ENCODE measurements at regions not wholly inside any gene's neighbourhood (a gene's known extent, or its start where the extent isn't known, plus 50 kb on each side); places are given as distances from the start of the nearest gene placed in this dataset.
"Not testable (repeated sequence)": the region's sequence is repeated elsewhere in the genome, so short reads cannot be mapped to it uniquely, and the experiment has no call there.

DNA sequence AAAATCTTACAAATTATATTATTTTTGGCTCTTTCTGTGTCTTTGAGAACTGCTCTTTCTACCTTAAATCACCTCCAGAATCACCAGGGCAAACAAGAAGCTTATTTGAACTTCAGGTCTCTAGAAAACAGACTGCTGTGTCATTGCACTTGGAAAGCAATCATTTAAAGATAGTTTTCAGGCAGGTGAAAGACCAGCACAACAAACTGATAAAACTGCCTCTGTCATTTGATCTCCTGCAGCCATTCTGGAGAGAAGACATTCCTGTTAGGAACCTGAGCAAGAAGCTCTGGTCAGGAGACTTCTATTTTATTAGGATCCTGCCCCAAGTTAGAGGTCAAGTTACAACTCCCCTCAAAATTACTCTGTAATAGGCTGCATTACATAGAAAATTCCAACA is 50.7 kb upstream of the AP4E1 start:
- H3K27me3 ChIP-seq (ENCODE audit: low read depth) = no peaks in the 10 kb centered on the region
- H3K27ac ChIP-seq = no peak overlapping the region
- no peak overlapping the region for H3K4me3 ChIP-seq
- DNase-seq (no peak), ATAC-seq (no peak)
- no peak for TF ChIP-seq CTCF (IDR thresholded peaks at IDR 0.05)
- H3K36me3 ChIP-seq = no peaks in the 10 kb centered on the region
- no peaks in the 10 kb centered on the region for H3K4me1 ChIP-seq
- intact Hi-C loops (cut with DNase I) = no loop called here
- H3K9me3 ChIP-seq = no peaks in the 10 kb centered on the region

GRCh38 chr15:50854601-50855490 is 53.6 kb upstream of the AP4E1 start:
- no peaks in the 10 kb centered on the region for H3K4me1 ChIP-seq
- no peak overlapping the region for H3K4me3 ChIP-seq
- DNase-seq (no peak), ATAC-seq (peak; percentile 43 to 61)
- TF ChIP-seq CTCF (IDR thresholded peaks at IDR 0.05) = no peak
- no peaks in the 10 kb centered on the region for H3K27me3 ChIP-seq (ENCODE audit: low read depth)
- intact Hi-C loops (cut with DNase I) = no loop called here
- H3K9me3 ChIP-seq = no peaks in the 10 kb centered on the region
- no peak overlapping the region for H3K27ac ChIP-seq
- no peaks in the 10 kb centered on the region for H3K36me3 ChIP-seq

DNA sequence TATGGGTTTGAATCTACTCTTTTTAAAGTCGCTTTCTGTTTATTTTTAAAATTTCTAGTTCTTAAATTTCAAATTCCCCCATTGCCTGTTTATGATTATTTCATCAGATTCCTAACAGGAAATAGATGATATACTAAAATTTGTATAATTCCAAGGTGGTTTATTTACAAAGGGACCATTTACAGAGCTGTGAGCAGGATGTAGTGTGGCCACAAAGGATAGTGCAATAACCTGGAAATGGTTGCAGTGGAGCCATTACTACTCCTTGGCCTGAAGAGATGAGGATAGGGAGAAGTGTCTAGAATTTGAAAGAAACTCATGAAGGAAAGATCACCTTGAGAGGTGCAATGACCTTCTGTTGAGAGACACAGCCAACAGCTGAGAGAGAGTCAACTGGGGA is 58.5 kb upstream of the AP4E1 start:
- Histone ChIP-seq H3K9me3 (no peaks in the 10 kb centered on the region), H3K4me1 (no peaks in the 10 kb centered on the region), H3K4me3 (no peak overlapping the region), H3K27me3 (ENCODE audit: low read depth) (no peaks in the 10 kb centered on the region), H3K36me3 (no peaks in the 10 kb centered on the region), H3K27ac (no peak overlapping the region)
- ATAC-seq = no peak
- no peak for TF ChIP-seq CTCF (IDR thresholded peaks at IDR 0.05)
- intact Hi-C loops (cut with DNase I) = no loop called here
- DNase-seq = no peak

DNA sequence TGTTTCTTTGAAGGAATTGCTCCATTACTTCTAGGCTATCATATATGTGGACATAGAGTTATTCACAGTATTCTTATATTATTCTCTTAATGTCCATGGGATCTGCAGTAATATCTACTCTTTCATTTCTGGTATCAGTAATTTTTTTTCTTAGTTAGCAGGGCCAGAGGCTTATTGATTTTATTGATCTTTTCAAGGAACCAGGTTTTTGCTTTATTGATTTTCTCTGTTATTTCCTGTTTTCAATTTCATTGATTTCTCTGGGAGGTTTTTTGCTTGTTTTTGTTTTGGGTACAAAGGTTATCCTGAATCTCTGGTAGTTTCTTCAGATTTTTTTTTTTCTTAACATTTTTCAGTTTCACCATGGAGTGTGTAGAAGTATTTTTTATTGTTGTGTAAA is 60.1 kb upstream of the AP4E1 start:
- Histone ChIP-seq H3K4me3 (no peak overlapping the region), H3K4me1 (no peaks in the 10 kb centered on the region), H3K9me3 (no peaks in the 10 kb centered on the region), H3K36me3 (no peaks in the 10 kb centered on the region), H3K27me3 (ENCODE audit: low read depth) (no peaks in the 10 kb centered on the region), H3K27ac (no peak overlapping the region)
- no peak for TF ChIP-seq CTCF (IDR thresholded peaks at IDR 0.05)
- DNase-seq = no peak
- ATAC-seq = no peak
- intact Hi-C loops (cut with DNase I) = no loop called here

- H3K9me3 ChIP-seq; H3K4me1 ChIP-seq; ATAC-seq; H3K4me3 ChIP-seq; H3K27me3 ChIP-seq (ENCODE audit: low read depth); DNase-seq; H3K36me3 ChIP-seq; H3K27ac ChIP-seq; intact Hi-C loops (cut with DNase I): not testable (repeated sequence)
Measured at GRCh38 chr15:50845181-50845580, 63.3 kb upstream of the AP4E1 start.

- Histone ChIP-seq H3K27me3 (ENCODE audit: low read depth) (no peaks in the 10 kb centered on the region), H3K4me3 (no peak overlapping the region), H3K4me1 (no peaks in the 10 kb centered on the region), H3K36me3 (no peaks in the 10 kb centered on the region), H3K9me3 (no peaks in the 10 kb centered on the region), H3K27ac (no peak overlapping the region)
- DNase-seq (no peak), ATAC-seq (no peak)
- TF ChIP-seq CTCF (IDR thresholded peaks at IDR 0.05) = no peak
- intact Hi-C loops (cut with DNase I) = no loop called here
Measured at GRCh38 chr15:50840520-50840919, 68.0 kb upstream of the AP4E1 start.
